ENCODE measurements at regions not wholly inside any gene's neighbourhood (a gene's known extent, or its start where the extent isn't known, plus 50 kb on each side); places are given as distances from the start of the nearest gene placed in this dataset.

DNA sequence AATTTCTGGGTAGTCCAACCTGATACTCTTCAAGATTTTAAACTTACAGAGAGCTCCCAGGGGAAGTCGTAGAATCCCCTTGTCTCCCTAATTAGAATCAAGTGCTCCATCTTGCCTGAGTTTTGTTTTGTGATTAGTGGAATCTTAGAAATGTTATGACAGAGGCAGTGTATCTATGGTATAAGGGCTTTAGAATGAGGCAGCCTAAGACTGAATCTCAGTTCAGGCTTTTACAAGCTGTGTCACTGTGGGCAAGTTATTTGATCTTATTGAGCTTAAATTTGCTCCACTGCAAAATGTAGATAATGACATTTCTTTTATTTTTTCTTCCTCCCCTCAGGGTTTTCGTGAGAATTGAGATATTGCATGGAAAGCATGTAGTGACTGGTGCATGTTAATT, 215.5 kb downstream of the POSTN start:
- H3K27me3 Mint-ChIP-seq: no peaks in the 10 kb centered on the region
- H3K4me3 Mint-ChIP-seq (ENCODE audit: low read depth): no peak overlapping the region
- TF ChIP-seq, protein P1, sequence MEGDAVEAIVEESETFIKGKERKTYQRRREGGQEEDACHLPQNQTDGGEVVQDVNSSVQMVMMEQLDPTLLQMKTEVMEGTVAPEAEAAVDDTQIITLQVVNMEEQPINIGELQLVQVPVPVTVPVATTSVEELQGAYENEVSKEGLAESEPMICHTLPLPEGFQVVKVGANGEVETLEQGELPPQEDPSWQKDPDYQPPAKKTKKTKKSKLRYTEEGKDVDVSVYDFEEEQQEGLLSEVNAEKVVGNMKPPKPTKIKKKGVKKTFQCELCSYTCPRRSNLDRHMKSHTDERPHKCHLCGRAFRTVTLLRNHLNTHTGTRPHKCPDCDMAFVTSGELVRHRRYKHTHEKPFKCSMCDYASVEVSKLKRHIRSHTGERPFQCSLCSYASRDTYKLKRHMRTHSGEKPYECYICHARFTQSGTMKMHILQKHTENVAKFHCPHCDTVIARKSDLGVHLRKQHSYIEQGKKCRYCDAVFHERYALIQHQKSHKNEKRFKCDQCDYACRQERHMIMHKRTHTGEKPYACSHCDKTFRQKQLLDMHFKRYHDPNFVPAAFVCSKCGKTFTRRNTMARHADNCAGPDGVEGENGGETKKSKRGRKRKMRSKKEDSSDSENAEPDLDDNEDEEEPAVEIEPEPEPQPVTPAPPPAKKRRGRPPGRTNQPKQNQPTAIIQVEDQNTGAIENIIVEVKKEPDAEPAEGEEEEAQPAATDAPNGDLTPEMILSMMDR (IDR thresholded peaks at IDR 0.05; ENCODE audit: unreplicated experiment): no peak
- H3K27ac Mint-ChIP-seq: no peak overlapping the region
- H3K36me3 Mint-ChIP-seq (ENCODE audit: insufficient read depth): no peaks in the 10 kb centered on the region
- no peaks in the 10 kb centered on the region for H3K9me3 Mint-ChIP-seq (ENCODE audit: low read depth)
- H3K4me1 Mint-ChIP-seq (ENCODE audit: low read depth): peaks cover 37% of the 10 kb centered on the region
- DNase-seq (ENCODE audit: low spot score, unreplicated experiment): no peak

DNA sequence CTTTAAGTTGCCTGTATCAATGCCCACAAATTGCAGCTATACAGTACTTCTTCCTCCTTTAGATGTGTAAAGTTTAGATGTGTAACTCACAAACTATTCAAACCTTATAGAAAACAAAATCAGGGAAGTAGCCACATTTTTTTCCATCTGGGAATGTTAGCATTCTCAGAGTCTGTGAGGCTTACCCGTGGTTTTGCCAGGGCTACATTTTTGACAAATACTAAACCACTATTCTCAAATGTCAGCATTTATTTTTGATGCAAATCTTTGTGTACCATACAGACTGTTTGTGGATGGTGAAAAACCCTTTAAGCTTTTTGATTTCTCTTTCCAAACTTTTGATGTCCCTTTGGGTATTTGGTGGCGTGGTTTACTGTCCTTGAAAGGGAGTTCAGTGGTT, 216.4 kb downstream of the POSTN start:
- Mint-ChIP-seq H3K4me1 (ENCODE audit: low read depth) (peaks cover 37% of the 10 kb centered on the region), H3K27ac (no peak overlapping the region), H3K9me3 (ENCODE audit: low read depth) (no peaks in the 10 kb centered on the region), H3K36me3 (ENCODE audit: insufficient read depth) (no peaks in the 10 kb centered on the region), H3K4me3 (ENCODE audit: low read depth) (no peak overlapping the region), H3K27me3 (no peaks in the 10 kb centered on the region)
- no peak for DNase-seq (ENCODE audit: low spot score, unreplicated experiment)
- TF ChIP-seq, protein P1 (IDR thresholded peaks at IDR 0.05; ENCODE audit: unreplicated experiment): no peak

GRCh38 chr13:37381502-37381901, 217.1 kb downstream of the POSTN start:
- no peak overlapping the region for H3K4me3 Mint-ChIP-seq (ENCODE audit: low read depth)
- H3K36me3 Mint-ChIP-seq (ENCODE audit: insufficient read depth): no peaks in the 10 kb centered on the region
- peaks cover 37% of the 10 kb centered on the region for H3K4me1 Mint-ChIP-seq (ENCODE audit: low read depth)
- H3K27ac Mint-ChIP-seq: no peak overlapping the region
- DNase-seq (ENCODE audit: low spot score, unreplicated experiment): no peak
- H3K9me3 Mint-ChIP-seq (ENCODE audit: low read depth): no peaks in the 10 kb centered on the region
- TF ChIP-seq, protein P1 (IDR thresholded peaks at IDR 0.05; ENCODE audit: unreplicated experiment): no peak
- H3K27me3 Mint-ChIP-seq: no peaks in the 10 kb centered on the region

DNA sequence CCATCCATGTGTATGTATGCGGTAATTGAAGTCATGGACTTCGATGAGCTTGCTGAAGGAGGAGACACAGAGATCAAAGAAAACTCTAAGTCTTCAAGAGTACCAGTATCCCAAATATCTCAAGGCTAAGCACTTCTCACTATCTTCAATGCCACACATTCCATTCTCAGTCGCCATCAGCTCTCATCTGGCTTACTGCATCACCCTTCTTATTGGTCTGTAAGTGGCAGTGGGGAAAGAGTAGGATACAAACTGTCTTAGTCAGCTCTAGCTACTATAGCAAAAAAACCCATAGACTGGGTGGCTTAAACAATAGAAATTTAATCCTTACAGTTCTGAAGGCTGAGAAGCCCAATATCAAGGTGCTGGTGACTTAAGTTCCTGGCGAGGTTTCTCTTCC, 218.7 kb downstream of the POSTN start:
- TF ChIP-seq, protein P1 (IDR thresholded peaks at IDR 0.05; ENCODE audit: unreplicated experiment): no peak
- DNase-seq (ENCODE audit: low spot score, unreplicated experiment): no peak
- no peaks in the 10 kb centered on the region for H3K36me3 Mint-ChIP-seq (ENCODE audit: insufficient read depth)
- no peak overlapping the region for H3K27ac Mint-ChIP-seq
- H3K4me3 Mint-ChIP-seq (ENCODE audit: low read depth): no peak overlapping the region
- no peaks in the 10 kb centered on the region for H3K9me3 Mint-ChIP-seq (ENCODE audit: low read depth)
- H3K4me1 Mint-ChIP-seq (ENCODE audit: low read depth): peaks cover 25% of the 10 kb centered on the region
- no peaks in the 10 kb centered on the region for H3K27me3 Mint-ChIP-seq

DNA sequence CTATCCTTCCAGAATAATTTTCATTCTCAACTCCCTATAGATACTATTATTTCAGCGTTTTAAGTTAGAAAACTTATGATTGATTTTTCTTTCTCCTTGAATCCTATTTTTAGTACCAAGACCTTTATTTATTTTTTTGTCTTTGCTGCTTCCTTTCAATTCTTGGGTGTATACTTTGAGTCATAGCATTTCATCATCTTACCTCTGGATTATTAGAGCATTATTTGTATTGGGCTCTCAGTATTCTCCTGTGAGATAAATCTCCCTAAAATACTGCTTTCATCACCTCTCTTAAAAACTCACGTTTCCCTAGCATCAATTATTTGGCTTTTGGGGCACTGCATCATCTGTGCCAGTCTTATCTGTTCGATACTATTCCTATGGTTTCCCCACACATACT, 222.8 kb downstream of the POSTN start:
- TF ChIP-seq, protein P1 (IDR thresholded peaks at IDR 0.05; ENCODE audit: unreplicated experiment): no peak
- H3K4me1 Mint-ChIP-seq (ENCODE audit: low read depth): peaks cover 3% of the 10 kb centered on the region

More for the DNA sequence above, 222.8 kb downstream of the POSTN start:
- Mint-ChIP-seq H3K27me3 (no peaks in the 10 kb centered on the region), H3K9me3 (ENCODE audit: low read depth) (no peaks in the 10 kb centered on the region), H3K4me3 (ENCODE audit: low read depth) (no peak overlapping the region), H3K27ac (no peak overlapping the region), H3K36me3 (ENCODE audit: insufficient read depth) (no peaks in the 10 kb centered on the region)
- no peak for DNase-seq (ENCODE audit: low spot score, unreplicated experiment)
